Astrocyte (in vitro differentiated cells and primary cell): ENCODE measurements at regions not wholly inside any gene's neighbourhood (a gene's known extent, or its start where the extent isn't known, plus 50 kb on each side); places are given as distances from the start of the nearest gene placed in this dataset.

Source experiments
- DNase-seq: peaks from one replicate; pipeline ENCODE4 v3.0.0-alpha.2; 2010; ENCODE audit warnings: low read depth
- FAIRE-seq: peaks from 2 replicates; lab custom pipeline; 2011; peaks lifted over from hg19 to GRCh38; lab: Jason Lieb, UNC
- H2AFZ ChIP-seq: 2 replicates; pipeline ENCODE4 v1.6.0; 2012; ENCODE audit warnings: low read depth, low read length, inconsistent platforms
- H3K27ac ChIP-seq: 2 replicates; pipeline ENCODE4 v1.5.1; 2011; ENCODE audit warnings: low read depth, low read length, inconsistent platforms
- H3K27me3 ChIP-seq: 2 replicates; pipeline ENCODE4 v1.6.0; 2011; ENCODE audit warnings: low read length, inconsistent platforms; ENCODE audit not compliant: insufficient read depth
- H3K36me3 ChIP-seq: 2 replicates; pipeline ENCODE4 v1.5.1; 2011; ENCODE audit warnings: low read length, inconsistent platforms; ENCODE audit not compliant: insufficient read depth
- H3K4me1 ChIP-seq: 2 replicates; pipeline ENCODE4 v1.5.1; 2011; ENCODE audit warnings: low read length, inconsistent platforms; ENCODE audit not compliant: insufficient read depth
- H3K4me2 ChIP-seq: 2 replicates; pipeline ENCODE4 v1.6.0; 2012; ENCODE audit warnings: low read length, inconsistent platforms
- H3K4me3 ChIP-seq: 2 replicates; pipeline ENCODE4 v1.5.1; 2011; ENCODE audit warnings: low read depth, mild to moderate bottlenecking, low read length, inconsistent platforms; ENCODE audit not compliant: insufficient read depth
- H3K79me2 ChIP-seq: 2 replicates; pipeline ENCODE4 v1.6.0; 2012; ENCODE audit warnings: mild to moderate bottlenecking, low read length, inconsistent platforms; ENCODE audit not compliant: insufficient read depth
- H3K9ac ChIP-seq: 2 replicates; pipeline ENCODE4 v1.6.0; 2012; ENCODE audit warnings: mild to moderate bottlenecking, low read length, inconsistent platforms
- H3K9me3 ChIP-seq: 2 replicates; pipeline ENCODE4 v1.5.1; 2012; ENCODE audit warnings: low read depth, mild to moderate bottlenecking, low read length, inconsistent platforms; ENCODE audit not compliant: insufficient read depth
- H4K20me1 ChIP-seq: 2 replicates; pipeline ENCODE4 v1.6.0; 2012; ENCODE audit warnings: low read length, inconsistent platforms; ENCODE audit not compliant: insufficient read depth
- H3K27ac Mint-ChIP-seq: one replicate; pipeline ENCODE4 v1.8.0; 2021; ENCODE audit warnings: mild to moderate bottlenecking, mixed read lengths; ENCODE audit not compliant: unreplicated experiment
- H3K27me3 Mint-ChIP-seq: one replicate; pipeline ENCODE4 v1.8.0; 2021; ENCODE audit warnings: low read depth, mixed read lengths; ENCODE audit not compliant: unreplicated experiment
- H3K36me3 Mint-ChIP-seq: one replicate; pipeline ENCODE4 v1.8.0; 2021; ENCODE audit warnings: low read depth, mixed read lengths; ENCODE audit not compliant: unreplicated experiment
- H3K4me1 Mint-ChIP-seq: one replicate; pipeline ENCODE4 v1.8.0; 2021; ENCODE audit warnings: low read depth, mixed read lengths; ENCODE audit not compliant: unreplicated experiment
- H3K4me3 Mint-ChIP-seq: one replicate; pipeline ENCODE4 v1.8.0; 2021; ENCODE audit warnings: mild to moderate bottlenecking, moderate library complexity, mixed read lengths; ENCODE audit not compliant: unreplicated experiment
- H3K9me3 Mint-ChIP-seq: one replicate; pipeline ENCODE4 v1.8.0; 2021; ENCODE audit warnings: mild to moderate bottlenecking, mixed read lengths; ENCODE audit not compliant: unreplicated experiment
- EZH2 ChIP-seq: IDR thresholded peaks from 2 replicates; pipeline ENCODE4 v1.6.1; 2012; ENCODE audit warnings: mild to moderate bottlenecking, low read length, inconsistent platforms; ENCODE audit not compliant: insufficient read depth
- TF ChIP-seq, protein P1 (sequence below): IDR thresholded peaks from 2 replicates; pipeline ENCODE4 v1.5.1; 2011; ENCODE audit warnings: low read depth, mild to moderate bottlenecking, inconsistent platforms, low read length, moderate library complexity; ENCODE audit not compliant: insufficient read depth

DNA sequence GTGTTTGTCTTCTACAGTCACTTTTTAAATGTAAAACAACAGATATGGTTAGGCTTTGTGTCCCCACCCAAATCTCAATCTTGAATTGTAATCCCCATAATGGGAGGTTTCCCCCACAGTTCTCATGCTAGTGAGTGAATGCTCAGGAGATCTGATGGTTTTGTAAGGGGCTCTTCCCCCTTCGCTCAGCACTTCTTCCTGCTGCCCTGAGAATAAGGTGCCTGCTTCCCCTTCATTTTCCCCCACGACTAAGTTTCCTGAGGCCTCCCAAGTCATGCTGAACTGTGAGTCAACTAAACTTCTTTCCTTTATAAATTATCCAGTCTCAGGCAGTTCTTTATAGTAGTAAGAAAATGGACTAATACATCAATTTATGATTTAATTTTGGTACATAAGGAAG, 118.0 kb upstream of the SNTG2 start:
- no peaks in the 10 kb centered on the region for H4K20me1 ChIP-seq
- no peak overlapping the region for H3K4me2 ChIP-seq
- peaks cover 6% of the 10 kb centered on the region for H3K9me3 ChIP-seq
- no peaks in the 10 kb centered on the region for H3K36me3 ChIP-seq
- TF ChIP-seq, protein P1, sequence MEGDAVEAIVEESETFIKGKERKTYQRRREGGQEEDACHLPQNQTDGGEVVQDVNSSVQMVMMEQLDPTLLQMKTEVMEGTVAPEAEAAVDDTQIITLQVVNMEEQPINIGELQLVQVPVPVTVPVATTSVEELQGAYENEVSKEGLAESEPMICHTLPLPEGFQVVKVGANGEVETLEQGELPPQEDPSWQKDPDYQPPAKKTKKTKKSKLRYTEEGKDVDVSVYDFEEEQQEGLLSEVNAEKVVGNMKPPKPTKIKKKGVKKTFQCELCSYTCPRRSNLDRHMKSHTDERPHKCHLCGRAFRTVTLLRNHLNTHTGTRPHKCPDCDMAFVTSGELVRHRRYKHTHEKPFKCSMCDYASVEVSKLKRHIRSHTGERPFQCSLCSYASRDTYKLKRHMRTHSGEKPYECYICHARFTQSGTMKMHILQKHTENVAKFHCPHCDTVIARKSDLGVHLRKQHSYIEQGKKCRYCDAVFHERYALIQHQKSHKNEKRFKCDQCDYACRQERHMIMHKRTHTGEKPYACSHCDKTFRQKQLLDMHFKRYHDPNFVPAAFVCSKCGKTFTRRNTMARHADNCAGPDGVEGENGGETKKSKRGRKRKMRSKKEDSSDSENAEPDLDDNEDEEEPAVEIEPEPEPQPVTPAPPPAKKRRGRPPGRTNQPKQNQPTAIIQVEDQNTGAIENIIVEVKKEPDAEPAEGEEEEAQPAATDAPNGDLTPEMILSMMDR, result no peak
- no peak for TF ChIP-seq EZH2
- no peaks in the 10 kb centered on the region for H3K36me3 Mint-ChIP-seq
- H3K9me3 Mint-ChIP-seq, result peaks cover 7% of the 10 kb centered on the region
- no peaks in the 10 kb centered on the region for H3K4me1 ChIP-seq
- no peak overlapping the region for H3K9ac ChIP-seq
- H3K4me3 ChIP-seq, result no peak overlapping the region
- peaks cover 2% of the 10 kb centered on the region for H3K27me3 ChIP-seq
- H3K27ac Mint-ChIP-seq, result no peak overlapping the region
- no peaks in the 10 kb centered on the region for H3K79me2 ChIP-seq
- no peak overlapping the region for H3K4me3 Mint-ChIP-seq
- H3K4me1 Mint-ChIP-seq, result no peaks in the 10 kb centered on the region
- no peak overlapping the region for H3K27ac ChIP-seq
- H3K27me3 Mint-ChIP-seq, result peaks cover 32% of the 10 kb centered on the region
- DNase-seq (no peak), FAIRE-seq (no peak)
- H2AFZ ChIP-seq, result no peak overlapping the region

DNA sequence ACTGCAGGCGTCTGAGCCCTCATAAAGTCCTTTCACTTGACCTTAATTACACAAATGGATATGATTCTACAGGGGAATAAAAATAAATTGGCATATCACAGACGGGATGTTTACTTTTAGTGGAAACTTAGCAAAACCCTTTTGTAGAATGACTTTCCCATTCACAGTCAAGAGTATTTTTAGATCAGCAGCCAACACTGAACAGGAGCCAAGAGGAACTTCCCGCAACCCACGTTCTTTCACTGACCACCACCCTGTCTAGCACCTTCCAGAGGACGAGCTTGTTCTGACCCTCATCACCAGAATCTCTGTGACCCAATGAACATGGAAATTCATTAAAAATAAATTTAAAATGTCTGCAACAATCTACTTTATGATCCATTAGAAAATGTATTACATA, 119.0 kb upstream of the SNTG2 start:
- peaks cover 2% of the 10 kb centered on the region for H3K27me3 ChIP-seq
- Mint-ChIP-seq H3K27ac (no peak overlapping the region), H3K9me3 (peaks cover 7% of the 10 kb centered on the region), H3K4me3 (no peak overlapping the region), H3K4me1 (no peaks in the 10 kb centered on the region), H3K36me3 (no peaks in the 10 kb centered on the region), H3K27me3 (peaks cover 32% of the 10 kb centered on the region)
- H3K4me3 ChIP-seq, result no peak overlapping the region
- H3K4me2 ChIP-seq, result no peak overlapping the region
- no peak overlapping the region for H3K27ac ChIP-seq
- FAIRE-seq (no peak), DNase-seq (no peak)
- H2AFZ ChIP-seq, result no peak overlapping the region
- H3K79me2 ChIP-seq, result no peaks in the 10 kb centered on the region
- no peaks in the 10 kb centered on the region for H3K36me3 ChIP-seq
- H3K4me1 ChIP-seq, result no peaks in the 10 kb centered on the region
- H3K9me3 ChIP-seq, result peaks cover 6% of the 10 kb centered on the region
- no peaks in the 10 kb centered on the region for H4K20me1 ChIP-seq
- H3K9ac ChIP-seq, result no peak overlapping the region
- TF ChIP-seq, protein P1, result no peak
- no peak for TF ChIP-seq EZH2

DNA sequence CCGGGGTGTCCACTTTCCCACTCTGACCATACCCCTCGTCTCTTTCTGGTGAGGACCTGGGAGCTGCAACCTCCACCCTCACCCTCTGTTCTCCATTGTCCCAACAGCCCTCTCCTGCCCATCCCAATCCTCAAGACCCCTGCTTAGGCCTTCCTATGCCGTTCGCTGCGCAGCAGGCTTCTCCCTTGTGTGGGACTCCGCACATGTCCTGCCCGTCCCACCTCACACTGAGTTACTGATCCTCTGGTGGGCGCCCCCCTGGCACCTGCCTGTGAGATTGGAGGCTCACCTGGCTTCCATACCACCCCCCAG, 119.5 kb upstream of the SNTG2 start:
- no peak for FAIRE-seq
- Mint-ChIP-seq H3K9me3 (peaks cover 7% of the 10 kb centered on the region), H3K27ac (no peak overlapping the region), H3K4me1 (no peaks in the 10 kb centered on the region), H3K27me3 (peaks cover 32% of the 10 kb centered on the region), H3K4me3 (no peak overlapping the region), H3K36me3 (no peaks in the 10 kb centered on the region)
- no peak for DNase-seq
- Histone ChIP-seq H3K4me3 (no peak overlapping the region), H3K4me2 (no peak overlapping the region), H3K9ac (no peak overlapping the region), H4K20me1 (no peaks in the 10 kb centered on the region), H3K9me3 (peaks cover 6% of the 10 kb centered on the region), H3K79me2 (no peaks in the 10 kb centered on the region), H3K27me3 (peaks cover 2% of the 10 kb centered on the region), H3K27ac (no peak overlapping the region), H2AFZ (no peak overlapping the region), H3K4me1 (no peaks in the 10 kb centered on the region), H3K36me3 (no peaks in the 10 kb centered on the region)
- TF ChIP-seq, protein P1, result no peak
- TF ChIP-seq EZH2, result no peak
